GM23338 (cell line): ENCODE measurements at regions not wholly inside any gene's neighbourhood (a gene's known extent, or its start where the extent isn't known, plus 50 kb on each side); places are given as distances from the start of the nearest gene placed in this dataset.

ENCODE experiments used
- ATAC-seq: fragments of 200-7000 bp; cut with Tn5 transposase; 3 replicates; pipeline ENCODE4 v1.9.1; 2020
- DNase-seq: peaks from one replicate; pipeline ENCODE4 v3.0.0-alpha.2; 2015; ENCODE audit warnings: low spot score
- H2AFZ ChIP-seq: fragments of 200-600 bp; sonication (generic); 2 replicates; pipeline ENCODE4 v1.8.0; 2016; ENCODE audit warnings: antibody characterized with exemption, mild to moderate bottlenecking, moderate library complexity
- H3F3A ChIP-seq: fragments of 200-600 bp; sonication (generic); replicated peaks from 2 replicates; pipeline ENCODE4 v1.8.0; 2017; ENCODE audit warnings: antibody characterized with exemption, mixed run types, low read depth
- H3K27ac ChIP-seq: fragments of 200-600 bp; sonication (generic); 2 replicates; pipeline ENCODE4 v1.6.1; 2016; ENCODE audit warnings: low read depth
- H3K27me3 ChIP-seq: fragments of 200-600 bp; sonication (generic); 2 replicates; pipeline ENCODE4 v1.8.0; 2016; ENCODE audit warnings: mild to moderate bottlenecking, mixed run types, moderate library complexity; ENCODE audit not compliant: insufficient read depth
- H3K36me3 ChIP-seq: fragments of 200-600 bp; sonication (generic); 2 replicates; pipeline ENCODE4 v1.8.0; 2016; ENCODE audit warnings: mild to moderate bottlenecking; ENCODE audit not compliant: insufficient read depth
- H3K4me1 ChIP-seq: fragments of 200-600 bp; sonication (generic); 2 replicates; pipeline ENCODE4 v1.8.0; 2016; ENCODE audit warnings: mild to moderate bottlenecking, moderate library complexity; ENCODE audit not compliant: insufficient read depth
- H3K4me2 ChIP-seq: fragments of 200-600 bp; sonication (generic); 2 replicates; pipeline ENCODE4 v1.7.1; 2017; ENCODE audit warnings: mixed run types
- H3K4me3 ChIP-seq: fragments of 200-600 bp; sonication (generic); 2 replicates; pipeline ENCODE4 v1.6.1; 2016; ENCODE audit warnings: mixed run types
- H3K79me2 ChIP-seq: fragments of 200-600 bp; sonication (generic); replicated peaks from 2 replicates; pipeline ENCODE4 v1.8.0; 2017; ENCODE audit warnings: mild to moderate bottlenecking; ENCODE audit not compliant: insufficient read depth
- H3K9me2 ChIP-seq: fragments of 200-600 bp; sonication (generic); 2 replicates; pipeline ENCODE4 v1.8.0; 2017; ENCODE audit not compliant: insufficient read depth
- H4K20me1 ChIP-seq: fragments of 200-600 bp; sonication (generic); replicated peaks from 2 replicates; pipeline ENCODE4 v1.8.0; 2017; ENCODE audit warnings: mild to moderate bottlenecking; ENCODE audit not compliant: insufficient read depth
- H3K27ac Mint-ChIP-seq: 2 replicates; pipeline ENCODE4 v1.8.0; 2020; ENCODE audit warnings: inconsistent platforms, mild to moderate bottlenecking, moderate library complexity, mixed read lengths
- H3K27me3 Mint-ChIP-seq: 3 replicates; pipeline ENCODE4 v1.8.0; 2022; ENCODE audit warnings: low read depth, mild to moderate bottlenecking, moderate library complexity, mixed read lengths, inconsistent platforms; ENCODE audit not compliant: insufficient read depth, poor library complexity
- H3K36me3 Mint-ChIP-seq: 3 replicates; pipeline ENCODE4 v1.8.0; 2021; ENCODE audit warnings: low read depth, mild to moderate bottlenecking, inconsistent platforms, moderate library complexity, mixed read lengths
- H3K4me1 Mint-ChIP-seq: 3 replicates; pipeline ENCODE4 v1.8.0; 2020; ENCODE audit warnings: mild to moderate bottlenecking, inconsistent platforms, mixed read lengths
- H3K4me3 Mint-ChIP-seq: 3 replicates; pipeline ENCODE4 v1.8.0; 2021; ENCODE audit warnings: moderate library complexity, mild to moderate bottlenecking, inconsistent platforms, mixed read lengths
- H3K9me3 Mint-ChIP-seq: 3 replicates; pipeline ENCODE4 v1.8.0; 2020; ENCODE audit warnings: moderate library complexity, mild to moderate bottlenecking, inconsistent platforms, mixed read lengths
- CREB1 ChIP-seq: fragments of 250-450 bp; sonication (Bioruptor Pico); IDR thresholded peaks from 2 replicates; pipeline ENCODE4 v1.5.0; 2020; ENCODE audit warnings: low read depth, mild to moderate bottlenecking, moderate library complexity
- CTCF ChIP-seq, 2 experiments: fragments of 200-600 bp in 1 of 2; sonication (generic) in 1 of 2; conservative IDR thresholded peaks; 2 replicates each; pipeline versions ENCODE4 v1.5.1 to v1.6.1; 2016 to 2017; ENCODE audit warnings: antibody characterized with exemption in 2 of 2, low read depth in 2 of 2, mild to moderate bottlenecking in 2 of 2, moderate library complexity in 1 of 2
- ETS1 ChIP-seq: IDR thresholded peaks from 2 replicates; pipeline ENCODE4 v1.6.1; 2016; ENCODE audit warnings: antibody characterized with exemption
- EZH2 ChIP-seq: fragments of 200-600 bp; sonication (generic); IDR thresholded peaks from one replicate; pipeline ENCODE4 v1.8.0; 2017; ENCODE audit warnings: antibody characterized with exemption, mild to moderate bottlenecking, low read depth; ENCODE audit not compliant: unreplicated experiment
- EZH2phosphoT487 ChIP-seq: fragments of 200-600 bp; sonication (generic); IDR thresholded peaks from one replicate; pipeline ENCODE4 v1.8.1; 2018; ENCODE audit warnings: antibody characterized with exemption; ENCODE audit not compliant: unreplicated experiment
- JUNB ChIP-seq: IDR thresholded peaks from one replicate; pipeline ENCODE4 v1.6.1; 2016; ENCODE audit warnings: antibody characterized with exemption; ENCODE audit not compliant: unreplicated experiment
- NANOG ChIP-seq: IDR thresholded peaks from 2 replicates; pipeline ENCODE4 v1.6.1; 2016; ENCODE audit warnings: antibody characterized with exemption, borderline replicate concordance
- POLR2AphosphoS5 ChIP-seq: IDR thresholded peaks from 2 replicates; pipeline ENCODE4 v1.6.1; 2016; ENCODE audit warnings: antibody characterized with exemption, low read depth
- ZNF114 ChIP-seq: fragments of 250-450 bp; sonication (Bioruptor Pico); IDR thresholded peaks from 2 replicates; pipeline ENCODE4 v1.5.0; 2020; ENCODE audit warnings: mild to moderate bottlenecking, moderate library complexity
- ZNF462 ChIP-seq: fragments of 250-450 bp; sonication (Bioruptor Pico); IDR thresholded peaks from 2 replicates; pipeline ENCODE4 v1.5.0; 2020; ENCODE audit warnings: mild to moderate bottlenecking, moderate library complexity

- ATAC-seq = no peak
- H2AFZ ChIP-seq = no peak overlapping the region
Observed at GRCh38 chr12:89092297-89092696, 260.0 kb downstream of the DUSP6 start.

GRCh38 chr12:89091293-89091841 lies 260.9 kb downstream of the DUSP6 start:
- Mint-ChIP-seq H3K9me3 (peaks cover 35% of the 10 kb centered on the region), H3K36me3 (peaks cover 46% of the 10 kb centered on the region), H3K4me1 (peaks cover 17% of the 10 kb centered on the region), H3K4me3 (no peak overlapping the region), H3K27ac (no peak overlapping the region), H3K27me3 (peaks cover 7% of the 10 kb centered on the region)
- Histone ChIP-seq H4K20me1 (no peaks in the 10 kb centered on the region), H3K4me3 (no peak overlapping the region), H3K4me1 (peaks cover 8% of the 10 kb centered on the region; the same call in 1 of the 2 replicates), H3K79me2 (no peaks in the 10 kb centered on the region), H3K27me3 (peaks cover 5% of the 10 kb centered on the region; the same call in 1 of the 2 replicates), H3K4me2 (no peak overlapping the region), H2AFZ (no peak overlapping the region), H3K27ac (no peak overlapping the region), H3K9me2 (no peaks in the 10 kb centered on the region), H3K36me3 (no peaks in the 10 kb centered on the region), H3F3A (no peaks in the 10 kb centered on the region)
- DNase-seq (no peak), ATAC-seq (no peak)
- TF ChIP-seq EZH2phosphoT487 (no peak), ZNF462 (CRISPR knock-in tag) (no peak), POLR2AphosphoS5 (no peak), NANOG (no peak), JUNB (no peak), ZNF114 (CRISPR knock-in tag) (no peak)

More at GRCh38 chr12:89092297-89092696, 260.0 kb downstream of the DUSP6 start:
- Histone ChIP-seq H3F3A (no peaks in the 10 kb centered on the region), H3K79me2 (no peaks in the 10 kb centered on the region), H3K27me3 (peaks cover 5% of the 10 kb centered on the region; the same call in 1 of the 2 replicates), H3K27ac (no peak overlapping the region), H4K20me1 (no peaks in the 10 kb centered on the region), H3K36me3 (no peaks in the 10 kb centered on the region), H3K4me3 (no peak overlapping the region), H3K9me2 (no peaks in the 10 kb centered on the region), H3K4me1 (peaks cover 10% of the 10 kb centered on the region), H3K4me2 (no peak overlapping the region)
- peaks cover 35% of the 10 kb centered on the region for H3K9me3 Mint-ChIP-seq
- peaks cover 45% of the 10 kb centered on the region for H3K36me3 Mint-ChIP-seq
- H3K27me3 Mint-ChIP-seq = peaks cover 6% of the 10 kb centered on the region
- H3K27ac Mint-ChIP-seq = no peak overlapping the region
- peaks cover 15% of the 10 kb centered on the region for H3K4me1 Mint-ChIP-seq
- H3K4me3 Mint-ChIP-seq = no peak overlapping the region
- DNase-seq = no peak
- TF ChIP-seq CTCF (conservative IDR thresholded peaks at IDR 0.05; ENCODE audit: low read depth in 2 of 2) (no peak), JUNB (no peak), EZH2 (no peak), CREB1 (CRISPR knock-in tag) (no peak), ETS1 (no peak)
